ENCODE measurements at regions not wholly inside any gene's neighbourhood (a gene's known extent, or its start where the extent isn't known, plus 50 kb on each side); places are given as distances from the start of the nearest gene placed in this dataset.

- Histone ChIP-seq H3K9me3 (ENCODE audit: low read length) (no peaks in the 10 kb centered on the region), H2AFZ (ENCODE audit: low read length) (no peak overlapping the region), H3K79me2 (ENCODE audit: insufficient read depth, low read length) (no peaks in the 10 kb centered on the region), H3K4me2 (ENCODE audit: low read depth, low read length) (no peak overlapping the region), H3K4me1 (ENCODE audit: insufficient read depth, low read length) (no peaks in the 10 kb centered on the region), H3K4me3 (replicated peaks in 1 of 3; ENCODE audit: insufficient read depth in 1 of 3, low read depth in 2 of 3, low read length in 3 of 3) (no peak overlapping the region), H3K27ac (ENCODE audit: extremely low read length, insufficient read depth, low read length) (no peak overlapping the region), H4K20me1 (ENCODE audit: insufficient read depth, low read length) (no peaks in the 10 kb centered on the region), H3K36me3 (replicated peaks in 1 of 2; ENCODE audit: control insufficient read depth in 1 of 2, insufficient read depth in 2 of 2, low read length in 2 of 2) (no peaks in the 10 kb centered on the region), H3K27me3 (ENCODE audit: control insufficient read depth in 1 of 2, insufficient read depth in 2 of 2, low read length in 2 of 2) (no peaks in the 10 kb centered on the region; a peak in 1 of 5 replicates), H3K9ac (ENCODE audit: insufficient read depth, low read depth, low read length) (no peak overlapping the region)
- BruUV-seq (replicated peaks), result no TSS peak
- TF ChIP-seq MIER3 (CRISPR knock-in tag; IDR thresholded peaks at IDR 0.05; ENCODE audit: borderline replicate concordance), result no peak
- TF ChIP-seq ARID2 (CRISPR knock-in tag; IDR thresholded peaks at IDR 0.05; ENCODE audit: borderline replicate concordance), result no peak
- no peak for TF ChIP-seq SMAD3 (CRISPR knock-in tag; IDR thresholded peaks at IDR 0.05)
- TF ChIP-seq LBX2 (CRISPR knock-in tag; IDR thresholded peaks at IDR 0.05; ENCODE audit: borderline replicate concordance), result no peak
- no peak for TF ChIP-seq U2AF1 (optimal IDR thresholded peaks at IDR 0.05; ENCODE audit: low read depth, low read length)
- TF ChIP-seq DR1 (CRISPR knock-in tag; IDR thresholded peaks at IDR 0.05), result no peak
- no peak for TF ChIP-seq CBFB (CRISPR knock-in tag; IDR thresholded peaks at IDR 0.05)
- TF ChIP-seq ZNF510 (CRISPR knock-in tag; IDR thresholded peaks at IDR 0.05; ENCODE audit: low read depth), result no peak
- no peak for TF ChIP-seq ZNF354B (CRISPR knock-in tag; IDR thresholded peaks at IDR 0.05)
- TF ChIP-seq CTCF (CRISPR knock-in tag; IDR thresholded peaks at IDR 0.05), result no peak
- in situ Hi-C loops (cut with HindIII; ENCODE audit: extremely low pct_ligation_motif_present, low pct_unique_long_range_greater_than_20kb), result no loop called here
- ATAC-seq (no peak), FAIRE-seq (no peak), DNase-seq (ENCODE audit: low spot score) (no peak)
- ChIA-PET POLR2A (no interaction called here), CTCF (ENCODE audit: low intra/inter-chr PET ratio, low total read pairs) (no interaction called here)
- intact Hi-C loops (cut with micrococcal nuclease; ENCODE audit: unreplicated experiment), result no loop called here
- WGBS (ENCODE audit: low lambda C conversion rate), result 48% methylated on average over 4 of the region's 5 CpGs
Observed at GRCh38 chr10:123294109-123294508, 139.9 kb downstream of the BUB3 start.

Measured in HepG2 (cell line).